Renal pelvis (tissue), 1 donor: ENCODE measurements at regions not wholly inside any gene's neighbourhood (a gene's known extent, or its start where the extent isn't known, plus 50 kb on each side); places are given as distances from the start of the nearest gene placed in this dataset.

Experiments
- DNase-seq: peaks from one replicate; pipeline ENCODE4 v3.0.0-alpha.2; 2013

GRCh38 chr17:79246225-79247190, 171.9 kb downstream of the ENGASE start:
- DNase-seq = no peak

GRCh38 chr17:79244665-79245064, 170.0 kb downstream of the ENGASE start:
- no peak for DNase-seq

GRCh38 chr17:79243996-79244395, 169.4 kb downstream of the ENGASE start:
- no peak for DNase-seq

GRCh38 chr17:79243603-79243990, 169.0 kb downstream of the ENGASE start:
- DNase-seq = no peak

DNA sequence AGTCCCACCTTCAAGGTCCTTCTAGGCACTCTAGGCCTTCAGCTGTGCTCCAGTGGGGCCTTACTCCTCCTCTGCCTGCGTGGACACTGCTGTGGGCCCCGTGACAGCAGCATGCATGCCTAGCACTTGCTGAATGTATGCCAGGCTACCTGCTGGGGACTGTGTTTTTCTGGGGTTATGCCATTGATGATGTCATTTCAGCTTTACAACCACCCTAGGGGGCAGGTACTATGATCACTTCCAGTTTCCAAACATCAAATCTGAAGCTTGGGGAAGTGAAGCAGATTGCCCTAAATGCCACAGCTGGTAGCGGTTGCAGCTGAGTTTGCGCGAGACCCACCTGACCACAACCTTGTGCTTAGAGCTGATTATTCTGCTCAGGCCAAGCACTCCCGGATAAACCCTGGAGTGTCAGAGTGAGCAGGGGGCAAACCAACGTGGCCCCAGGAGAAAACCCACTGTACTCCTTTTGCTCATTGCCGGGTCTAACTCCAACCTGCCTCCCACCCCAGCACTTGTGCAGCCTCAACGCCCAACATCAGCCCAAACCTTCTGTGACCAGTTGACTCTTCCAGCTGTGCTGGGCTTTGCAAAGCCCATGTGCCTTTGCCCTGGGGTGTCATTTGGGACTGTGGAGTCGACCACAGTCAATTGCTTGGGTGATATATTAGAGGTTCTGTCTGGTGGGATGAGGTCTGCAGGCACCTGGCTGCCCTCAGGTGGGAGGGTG, 168.4 kb downstream of the ENGASE start:
- DNase-seq = no peak

DNA sequence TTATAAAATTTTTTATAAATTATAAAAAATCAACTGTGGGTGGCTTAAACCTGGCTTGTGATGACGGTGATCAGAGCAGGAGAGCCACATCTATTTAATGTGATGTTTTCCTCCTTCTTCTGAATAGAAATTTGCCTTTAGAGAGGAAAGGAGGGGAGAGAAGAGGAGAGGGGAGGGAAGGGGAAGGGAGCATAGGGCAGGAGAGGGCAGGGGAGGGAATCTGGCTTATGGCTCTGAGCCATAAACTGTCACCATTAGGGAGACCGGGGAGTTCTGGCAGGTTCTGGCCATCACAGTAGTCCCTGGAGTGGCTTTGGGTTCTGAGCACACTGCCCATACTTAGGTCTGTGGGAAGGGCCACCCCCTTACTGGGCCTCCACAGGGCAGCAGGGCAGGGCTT, 167.8 kb downstream of the ENGASE start:
- DNase-seq = no peak

DNA sequence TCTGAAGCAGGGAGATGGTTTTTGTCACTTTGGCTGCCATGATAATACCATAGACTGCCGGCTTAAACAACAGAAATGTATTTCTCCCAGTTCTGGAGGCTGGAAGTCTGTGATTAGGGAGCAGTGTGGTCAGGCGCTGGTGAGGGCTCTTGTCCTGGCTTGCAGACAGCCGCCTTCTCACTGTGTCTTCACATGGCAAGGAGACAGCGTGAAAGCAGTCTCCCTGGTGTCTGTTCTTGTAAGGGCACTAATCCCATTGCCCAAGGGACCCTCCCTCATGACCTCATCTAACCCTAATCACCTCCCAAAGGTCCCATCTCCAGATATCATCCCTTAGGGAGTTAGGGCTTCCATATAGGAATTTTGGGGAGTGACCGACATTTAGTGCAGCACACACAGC, 167.0 kb downstream of the ENGASE start:
- no peak for DNase-seq

- no peak for DNase-seq
These were observed 164.6 kb downstream of the ENGASE start for GRCh38 chr17:79239205-79239604.

- DNase-seq = no peak
These were observed 162.9 kb downstream of the ENGASE start for GRCh38 chr17:79237448-79238053.

- no peak for DNase-seq
These were observed 161.2 kb downstream of the ENGASE start for GRCh38 chr17:79235808-79236207.

DNA sequence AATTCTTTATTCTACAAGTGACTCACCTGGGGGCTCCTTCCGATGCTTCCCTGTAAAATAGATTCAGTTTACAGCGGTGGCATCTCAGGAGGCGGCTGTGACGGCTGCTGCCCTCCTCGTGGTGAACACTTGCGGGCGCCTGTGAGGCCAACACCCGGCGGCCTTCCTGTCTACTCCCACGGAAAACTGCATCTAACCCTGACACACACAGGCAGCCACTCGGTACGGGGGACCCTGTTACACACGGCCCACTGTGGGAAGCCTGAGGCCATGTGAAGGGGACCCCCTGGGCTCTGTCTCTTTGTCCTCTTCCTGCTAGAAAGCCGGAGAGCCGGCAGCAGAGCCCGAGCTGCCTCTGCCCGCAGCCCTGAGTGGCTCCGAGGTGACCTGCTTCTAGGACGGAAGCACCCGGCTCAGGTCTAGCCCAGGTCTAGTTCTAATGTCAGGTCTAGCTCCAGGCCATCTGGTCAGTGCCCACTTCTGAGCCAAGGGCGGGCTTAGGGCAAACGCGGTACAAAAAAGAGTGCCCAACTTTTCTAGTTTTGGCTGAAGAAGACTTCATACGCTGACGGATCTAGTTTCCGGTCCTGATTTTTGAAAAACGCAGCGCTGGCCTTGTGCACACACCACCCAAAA, 159.4 kb downstream of the ENGASE start:
- DNase-seq = no peak

DNA sequence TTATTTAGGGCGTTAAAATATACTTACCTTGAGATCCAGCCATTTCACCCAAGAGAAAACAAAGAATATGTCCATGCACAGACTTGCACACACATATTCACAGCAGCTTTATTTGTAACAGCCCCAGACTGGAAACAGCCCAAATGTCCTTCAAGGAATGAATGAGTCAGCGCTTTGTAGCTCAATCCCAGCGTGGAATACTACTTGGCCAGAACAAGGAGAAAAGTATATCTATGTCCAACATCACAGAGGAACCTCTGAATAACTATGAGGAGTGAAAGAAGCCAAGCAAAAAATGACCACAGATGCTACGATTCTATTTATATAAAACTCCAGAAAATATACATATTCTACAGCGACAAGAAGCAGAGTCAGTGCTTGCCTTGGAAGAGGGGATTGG, 158.3 kb downstream of the ENGASE start:
- DNase-seq = no peak

- no peak for DNase-seq
These were observed 157.2 kb downstream of the ENGASE start for GRCh38 chr17:79231766-79232287.

DNA sequence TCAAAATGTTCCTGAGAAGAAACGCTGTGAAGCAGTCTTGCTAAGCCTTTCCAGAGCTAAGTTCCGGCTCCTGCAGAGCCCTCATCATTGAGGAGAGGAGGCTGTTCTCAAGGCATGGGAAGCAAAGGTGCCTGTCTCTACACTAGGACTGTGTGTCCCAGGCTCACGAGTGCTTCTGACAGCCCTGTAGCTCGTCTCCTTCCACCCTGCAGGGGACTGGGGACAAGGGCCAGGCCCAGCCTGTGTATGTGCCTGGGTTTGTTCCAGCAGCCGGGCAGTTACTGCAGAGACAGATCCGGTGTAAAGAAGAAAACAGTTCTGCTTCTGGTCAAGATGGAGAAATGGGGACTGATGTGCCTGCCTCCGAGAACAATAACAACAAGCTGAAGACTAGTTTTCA, 156.0 kb downstream of the ENGASE start:
- DNase-seq = no peak

- DNase-seq = no peak
These were observed 151.4 kb downstream of the ENGASE start for GRCh38 chr17:79226037-79226436.

- no peak for DNase-seq
These were observed 150.3 kb downstream of the ENGASE start for GRCh38 chr17:79224903-79225302.

GRCh38 chr17:79224476-79224875, 149.9 kb downstream of the ENGASE start:
- DNase-seq = no peak

DNA sequence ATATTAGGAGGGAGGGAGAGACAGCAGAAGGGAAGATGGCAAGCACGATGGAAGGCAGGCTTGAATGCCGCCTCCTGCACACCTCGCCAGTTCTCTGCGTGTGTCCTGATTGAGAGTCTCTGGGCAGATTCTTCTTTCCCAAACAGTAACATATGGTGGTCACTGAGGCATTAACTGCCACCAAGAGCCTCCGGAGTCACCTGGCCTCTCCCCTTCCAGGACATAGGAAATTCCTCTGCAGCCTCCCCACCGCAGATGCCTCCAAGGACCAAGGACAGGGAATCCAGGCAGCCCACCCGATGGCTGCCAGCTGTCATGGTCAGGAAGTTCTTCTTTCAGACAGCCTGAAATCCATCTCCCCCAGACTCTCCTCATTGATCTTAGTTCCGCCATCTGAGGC, 149.3 kb downstream of the ENGASE start:
- no peak for DNase-seq

- no peak for DNase-seq
These were observed 148.8 kb downstream of the ENGASE start for GRCh38 chr17:79223471-79223870.

- no peak for DNase-seq
These were observed 147.0 kb downstream of the ENGASE start for GRCh38 chr17:79221597-79221996.

DNA sequence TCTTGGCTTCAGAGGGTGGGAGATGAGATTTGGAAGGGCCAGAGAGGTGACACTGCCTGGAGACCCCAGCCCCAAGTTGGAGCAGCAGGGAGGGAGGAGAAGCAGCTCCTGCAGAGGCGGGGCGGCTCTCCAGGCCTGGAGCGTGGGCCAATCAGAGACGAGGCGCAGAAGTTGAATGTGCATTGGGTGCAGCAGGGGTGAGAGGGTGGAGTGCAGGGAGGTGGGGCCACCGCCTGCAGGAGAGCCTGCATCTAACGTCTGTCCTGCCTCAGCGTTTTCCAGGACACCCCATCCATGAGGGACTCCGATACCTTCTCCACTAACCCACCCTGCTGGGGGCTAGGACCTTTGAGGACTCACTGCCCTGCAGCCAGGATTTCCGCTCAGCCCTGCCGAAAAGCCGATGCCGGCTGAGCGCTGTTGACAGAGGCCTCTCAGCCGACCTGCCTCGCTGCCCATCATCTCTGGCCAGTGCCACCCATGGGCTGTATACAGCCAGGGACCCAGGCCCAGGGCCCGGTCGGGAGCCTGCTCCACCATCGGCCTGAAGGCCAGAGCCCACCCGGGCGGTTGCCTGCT, 146.2 kb downstream of the ENGASE start:
- no peak for DNase-seq
